HUES64 (cell line): ENCODE measurements at regions not wholly inside any gene's neighbourhood (a gene's known extent, or its start where the extent isn't known, plus 50 kb on each side); places are given as distances from the start of the nearest gene placed in this dataset.

Source experiments
- H3K27ac ChIP-seq: 2 replicates; pipeline ENCODE4 v1.7.0; 2013; ENCODE audit warnings: low read depth, low read length, inconsistent platforms
- H3K27me3 ChIP-seq: 2 replicates; pipeline ENCODE4 v1.6.1; 2013; ENCODE audit warnings: mild to moderate bottlenecking, low read length; ENCODE audit not compliant: insufficient read depth
- H3K36me3 ChIP-seq: 2 replicates; pipeline ENCODE4 v1.6.1; 2013; ENCODE audit warnings: mild to moderate bottlenecking, low read length; ENCODE audit not compliant: insufficient read depth
- H3K4me1 ChIP-seq: 2 replicates; pipeline ENCODE4 v1.6.1; 2013; ENCODE audit warnings: mild to moderate bottlenecking, low read length, moderate library complexity; ENCODE audit not compliant: insufficient read depth
- H3K4me3 ChIP-seq: 2 replicates; pipeline ENCODE4 v1.5.1; 2013; ENCODE audit warnings: mild to moderate bottlenecking, low read length, moderate library complexity
- H3K9ac ChIP-seq: 2 replicates; pipeline ENCODE4 v1.6.1; 2013; ENCODE audit warnings: mild to moderate bottlenecking, low read depth, low read length
- H3K9me3 ChIP-seq: 2 replicates; pipeline ENCODE4 v1.6.1; 2013; ENCODE audit warnings: low read depth, low read length; ENCODE audit not compliant: insufficient read depth
- WGBS: fragments of 150-250, 120-280 bp; methylation state at CpG from one replicate; pipeline ENCODE4 v1.1.7; 2013; ENCODE audit warnings: missing lambda C conversion rate; 5-methylcytosine and 5-hydroxymethylcytosine counted together

GRCh38 chr1:61004262-61005003 lies 77.9 kb upstream of the NFIA start:
- Histone ChIP-seq H3K4me1 (peaks cover 32% of the 10 kb centered on the region), H3K36me3 (no peaks in the 10 kb centered on the region), H3K9ac (no peak overlapping the region)

GRCh38 chr1:61000327-61000726 lies 82.0 kb upstream of the NFIA start:
- Histone ChIP-seq H3K27me3 (no peaks in the 10 kb centered on the region), H3K9me3 (no peaks in the 10 kb centered on the region), H3K4me1 (peaks cover 13% of the 10 kb centered on the region), H3K27ac (no peak overlapping the region), H3K36me3 (no peaks in the 10 kb centered on the region), H3K4me3 (no peak overlapping the region), H3K9ac (no peak overlapping the region)
- 90% methylated on average over 3 of the region's 3 CpGs for WGBS

More at GRCh38 chr1:61004262-61005003, 77.9 kb upstream of the NFIA start:
- H3K4me3 ChIP-seq, result no peak overlapping the region
- H3K27me3 ChIP-seq, result no peaks in the 10 kb centered on the region; the same call in 1 of the 2 replicates
- H3K27ac ChIP-seq, result no peak overlapping the region; the same call in 1 of the 2 replicates
- H3K9me3 ChIP-seq, result no peaks in the 10 kb centered on the region
- 82% methylated on average over 3 of the region's 4 CpGs for WGBS

- no peaks in the 10 kb centered on the region for H3K9me3 ChIP-seq
- H3K4me3 ChIP-seq, result no peak overlapping the region
- 83% methylated on average over 5 of the region's 5 CpGs for WGBS
- no peaks in the 10 kb centered on the region for H3K27me3 ChIP-seq
- no peaks in the 10 kb centered on the region for H3K36me3 ChIP-seq
- no peak overlapping the region for H3K9ac ChIP-seq
- no peaks in the 10 kb centered on the region for H3K4me1 ChIP-seq
- H3K27ac ChIP-seq, result no peak overlapping the region
These were observed 83.6 kb upstream of the NFIA start for GRCh38 chr1:60998786-60999185.

- no peak overlapping the region for H3K27ac ChIP-seq
- no peak overlapping the region for H3K4me3 ChIP-seq
- no peaks in the 10 kb centered on the region for H3K27me3 ChIP-seq
- H3K9me3 ChIP-seq, result no peaks in the 10 kb centered on the region
- H3K4me1 ChIP-seq, result no peaks in the 10 kb centered on the region
- H3K36me3 ChIP-seq, result no peaks in the 10 kb centered on the region
- H3K9ac ChIP-seq, result no peak overlapping the region
These were observed 87.4 kb upstream of the NFIA start for GRCh38 chr1:60994828-60995492.

- no peaks in the 10 kb centered on the region for H3K36me3 ChIP-seq
- H3K4me1 ChIP-seq, result no peaks in the 10 kb centered on the region
- H3K9me3 ChIP-seq, result no peaks in the 10 kb centered on the region
- WGBS, result 78% methylated on average over 3 of the region's 3 CpGs
- H3K9ac ChIP-seq, result no peak overlapping the region
- no peak overlapping the region for H3K4me3 ChIP-seq
- H3K27ac ChIP-seq, result no peak overlapping the region
- H3K27me3 ChIP-seq, result no peaks in the 10 kb centered on the region
These were observed 88.0 kb upstream of the NFIA start for GRCh38 chr1:60994369-60994768.

- Histone ChIP-seq H3K4me3 (no peak overlapping the region), H3K4me1 (no peaks in the 10 kb centered on the region), H3K27ac (no peak overlapping the region), H3K9ac (no peak overlapping the region), H3K36me3 (no peaks in the 10 kb centered on the region), H3K9me3 (no peaks in the 10 kb centered on the region), H3K27me3 (no peaks in the 10 kb centered on the region)
- WGBS, result 100% methylated on average over 1 of the region's 1 CpG
These were observed 90.2 kb upstream of the NFIA start for GRCh38 chr1:60992165-60992564.

- Histone ChIP-seq H3K4me3 (no peak overlapping the region), H3K36me3 (no peaks in the 10 kb centered on the region), H3K4me1 (no peaks in the 10 kb centered on the region), H3K9ac (no peak overlapping the region), H3K9me3 (no peaks in the 10 kb centered on the region), H3K27me3 (no peaks in the 10 kb centered on the region), H3K27ac (no peak overlapping the region)
- 93% methylated on average over 8 of the region's 8 CpGs for WGBS
These were observed 91.7 kb upstream of the NFIA start for GRCh38 chr1:60990714-60991090.

- H3K9me3 ChIP-seq, result no peaks in the 10 kb centered on the region
- no peaks in the 10 kb centered on the region for H3K4me1 ChIP-seq
- WGBS, result 84% methylated on average over 7 of the region's 7 CpGs
- no peak overlapping the region for H3K27ac ChIP-seq
- H3K36me3 ChIP-seq, result no peaks in the 10 kb centered on the region
- no peak overlapping the region for H3K4me3 ChIP-seq
- no peak overlapping the region for H3K9ac ChIP-seq
- H3K27me3 ChIP-seq, result no peaks in the 10 kb centered on the region
These were observed 92.3 kb upstream of the NFIA start for GRCh38 chr1:60989749-60990713.

GRCh38 chr1:60988891-60989290 lies 93.5 kb upstream of the NFIA start:
- H3K4me1 ChIP-seq, result no peaks in the 10 kb centered on the region
- no peaks in the 10 kb centered on the region for H3K36me3 ChIP-seq
- no peak overlapping the region for H3K27ac ChIP-seq
- no peaks in the 10 kb centered on the region for H3K27me3 ChIP-seq
- H3K4me3 ChIP-seq, result no peak overlapping the region
- no peaks in the 10 kb centered on the region for H3K9me3 ChIP-seq
- H3K9ac ChIP-seq, result no peak overlapping the region
- WGBS, result 88% methylated on average over 2 of the region's 2 CpGs

- 94% methylated on average over 3 of the region's 3 CpGs for WGBS
- no peaks in the 10 kb centered on the region for H3K9me3 ChIP-seq
- H3K4me1 ChIP-seq, result no peaks in the 10 kb centered on the region
These were observed 94.5 kb upstream of the NFIA start for GRCh38 chr1:60987904-60988303.

More at GRCh38 chr1:60987904-60988303, 94.5 kb upstream of the NFIA start:
- no peaks in the 10 kb centered on the region for H3K27me3 ChIP-seq
- H3K27ac ChIP-seq, result no peak overlapping the region
- no peak overlapping the region for H3K4me3 ChIP-seq
- no peaks in the 10 kb centered on the region for H3K36me3 ChIP-seq
- no peak overlapping the region for H3K9ac ChIP-seq
